ENCODE measurements at regions not wholly inside any gene's neighbourhood (a gene's known extent, or its start where the extent isn't known, plus 50 kb on each side); places are given as distances from the start of the nearest gene placed in this dataset.
"Not testable (repeated sequence)": the region's sequence is repeated elsewhere in the genome, so short reads cannot be mapped to it uniquely, and the experiment has no call there.

DNA sequence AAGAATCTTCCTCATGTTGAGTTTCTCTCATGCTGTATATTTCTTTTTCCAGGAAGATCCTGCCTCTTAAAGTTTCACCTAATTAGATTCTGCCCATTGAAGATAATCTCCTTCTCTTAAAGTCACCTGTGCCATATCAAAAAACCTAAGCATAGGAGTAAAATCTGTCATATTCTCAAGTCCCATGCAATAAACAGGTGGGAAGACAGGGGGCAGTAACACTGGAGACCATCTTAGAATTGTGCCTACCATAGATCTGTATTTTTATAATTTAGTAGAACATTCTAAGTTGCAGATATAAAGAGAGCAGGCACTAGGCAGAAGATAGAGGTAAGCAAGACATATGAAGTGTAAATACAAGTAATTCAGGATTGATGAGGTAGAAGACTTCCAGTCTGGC, 763.5 kb upstream of the MANEA start:
- Histone ChIP-seq H3K4me1 (ENCODE audit: insufficient read depth) (no peaks in the 10 kb centered on the region), H3K36me3 (no peaks in the 10 kb centered on the region), H3K27ac (no peak overlapping the region), H3K27me3 (no peaks in the 10 kb centered on the region), H3K4me3 (no peak overlapping the region), H3K9me3 (no peaks in the 10 kb centered on the region)
- TF ChIP-seq POLR2A (IDR thresholded peaks at IDR 0.05) (no peak), EP300 (IDR thresholded peaks at IDR 0.05) (no peak)
- TF ChIP-seq, protein P1, sequence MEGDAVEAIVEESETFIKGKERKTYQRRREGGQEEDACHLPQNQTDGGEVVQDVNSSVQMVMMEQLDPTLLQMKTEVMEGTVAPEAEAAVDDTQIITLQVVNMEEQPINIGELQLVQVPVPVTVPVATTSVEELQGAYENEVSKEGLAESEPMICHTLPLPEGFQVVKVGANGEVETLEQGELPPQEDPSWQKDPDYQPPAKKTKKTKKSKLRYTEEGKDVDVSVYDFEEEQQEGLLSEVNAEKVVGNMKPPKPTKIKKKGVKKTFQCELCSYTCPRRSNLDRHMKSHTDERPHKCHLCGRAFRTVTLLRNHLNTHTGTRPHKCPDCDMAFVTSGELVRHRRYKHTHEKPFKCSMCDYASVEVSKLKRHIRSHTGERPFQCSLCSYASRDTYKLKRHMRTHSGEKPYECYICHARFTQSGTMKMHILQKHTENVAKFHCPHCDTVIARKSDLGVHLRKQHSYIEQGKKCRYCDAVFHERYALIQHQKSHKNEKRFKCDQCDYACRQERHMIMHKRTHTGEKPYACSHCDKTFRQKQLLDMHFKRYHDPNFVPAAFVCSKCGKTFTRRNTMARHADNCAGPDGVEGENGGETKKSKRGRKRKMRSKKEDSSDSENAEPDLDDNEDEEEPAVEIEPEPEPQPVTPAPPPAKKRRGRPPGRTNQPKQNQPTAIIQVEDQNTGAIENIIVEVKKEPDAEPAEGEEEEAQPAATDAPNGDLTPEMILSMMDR (IDR thresholded peaks at IDR 0.05): no peak
- DNase-seq: no peak
- intact Hi-C loops (cut with DNase I): no loop called here

DNA sequence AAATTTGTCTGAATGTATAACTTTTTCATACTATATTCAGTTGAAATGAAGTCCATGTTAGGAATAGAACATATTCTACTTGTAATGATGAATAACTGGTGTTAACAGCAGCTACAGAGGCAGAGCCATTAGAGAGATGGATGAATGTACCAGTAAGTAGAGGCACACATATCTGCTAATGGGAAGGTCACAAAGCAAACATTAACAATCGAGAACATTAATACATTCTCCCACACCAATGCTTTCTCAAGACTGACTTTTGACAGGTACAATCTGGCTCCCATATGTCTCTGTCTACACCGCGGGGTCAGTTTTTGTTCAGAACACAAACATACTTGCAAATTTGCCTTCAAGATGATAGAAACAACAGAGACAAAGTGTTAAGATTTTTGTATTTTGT, 776.0 kb upstream of the MANEA start:
- no peaks in the 10 kb centered on the region for H3K36me3 ChIP-seq
- intact Hi-C loops (cut with DNase I): no loop called here
- WGBS, 3 donors: 68 to 83% (median 75%) methylated on average over 3 of the region's 3 CpGs
- DNase-seq: no peak
- H3K27ac ChIP-seq: no peak overlapping the region
- H3K9me3 ChIP-seq: no peaks in the 10 kb centered on the region
- H3K4me1 ChIP-seq (ENCODE audit: insufficient read depth): no peaks in the 10 kb centered on the region
- H3K4me3 ChIP-seq: no peak overlapping the region
- H3K27me3 ChIP-seq: no peaks in the 10 kb centered on the region
- TF ChIP-seq, protein P1 (IDR thresholded peaks at IDR 0.05): no peak
- TF ChIP-seq POLR2A (IDR thresholded peaks at IDR 0.05): no peak

DNA sequence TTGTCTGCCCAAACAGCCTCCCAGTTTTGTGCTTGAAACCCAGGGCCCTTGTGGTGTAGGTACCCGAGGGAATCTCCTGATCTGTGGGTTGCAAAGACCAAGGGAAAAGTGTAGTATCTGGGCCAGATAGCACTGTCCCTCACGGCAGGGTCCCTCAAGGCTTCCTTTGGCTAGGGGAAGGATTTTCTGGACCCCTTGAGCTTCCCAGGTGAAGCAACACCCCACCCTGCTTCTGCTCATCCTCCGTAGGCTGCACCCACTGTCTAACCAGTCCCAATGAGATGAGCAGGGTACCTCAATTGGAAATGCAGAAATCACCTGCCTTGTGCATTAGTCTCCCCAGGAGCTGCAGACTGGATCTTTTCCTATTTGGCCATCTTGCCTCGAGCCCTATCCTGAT, 791.8 kb upstream of the MANEA start:
- H3K36me3 ChIP-seq: no peaks in the 10 kb centered on the region
- H3K27ac ChIP-seq: no peak overlapping the region
- H3K27me3 ChIP-seq: no peaks in the 10 kb centered on the region
- TF ChIP-seq, protein P1 (IDR thresholded peaks at IDR 0.05): no peak
- TF ChIP-seq EP300 (IDR thresholded peaks at IDR 0.05) (no peak), POLR2A (IDR thresholded peaks at IDR 0.05) (no peak)
- intact Hi-C loops (cut with DNase I): no loop called here
- H3K4me3 ChIP-seq: no peak overlapping the region
- DNase-seq: no peak
- WGBS, 3 donors: 71 to 78% (median 77%) methylated on average over 4 of the region's 4 CpGs
- H3K9me3 ChIP-seq: no peaks in the 10 kb centered on the region
- no peaks in the 10 kb centered on the region for H3K4me1 ChIP-seq (ENCODE audit: insufficient read depth)

DNA sequence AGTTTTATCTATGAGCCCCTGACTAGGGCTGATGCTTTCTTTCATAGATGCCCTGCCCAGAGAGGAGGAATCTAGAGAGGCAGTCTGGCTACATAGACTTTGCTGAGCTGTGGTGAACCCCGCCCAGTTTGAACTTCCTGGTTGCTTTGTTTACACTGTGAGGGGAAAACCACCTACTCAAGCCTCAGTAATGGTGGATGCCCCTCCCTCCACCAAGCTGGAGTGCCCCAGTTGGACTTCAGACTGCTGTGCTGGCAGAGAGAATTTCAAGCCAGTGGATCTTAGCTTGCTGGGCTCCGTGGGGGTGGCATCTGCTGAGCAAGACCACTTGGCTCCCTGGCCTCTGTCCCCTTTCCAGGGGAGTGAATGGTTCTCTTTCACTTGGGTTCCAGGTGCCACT, 792.3 kb upstream of the MANEA start:
- H3K27me3 ChIP-seq; H3K36me3 ChIP-seq; H3K4me3 ChIP-seq; H3K9me3 ChIP-seq; intact Hi-C loops (cut with DNase I); DNase-seq; H3K27ac ChIP-seq; H3K4me1 ChIP-seq (ENCODE audit: insufficient read depth): not testable (repeated sequence)
- WGBS, 3 donors: 80 to 95% (median 94%) methylated on average over 2 of the region's 2 CpGs

DNA sequence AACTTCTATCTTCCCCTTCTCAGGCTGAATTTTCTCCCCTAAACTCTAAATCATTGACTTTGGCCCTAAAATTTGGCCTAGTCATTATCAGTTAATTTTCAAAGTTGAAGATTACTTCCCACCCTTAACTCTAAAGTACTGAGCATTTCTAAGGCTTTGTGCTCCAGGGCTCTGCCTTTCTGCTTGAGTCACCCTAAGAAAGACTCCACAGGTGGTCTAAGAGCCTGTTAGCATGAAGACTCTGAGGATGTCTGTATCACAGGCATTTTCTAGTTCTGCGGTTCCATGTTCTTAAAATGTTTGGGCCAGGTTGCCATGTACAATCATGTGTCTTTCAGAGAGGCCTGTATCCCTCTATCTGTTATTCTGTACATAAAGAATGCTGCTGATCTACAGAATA, 808.1 kb upstream of the MANEA start:
- H3K4me3 ChIP-seq: no peak overlapping the region
- no peak for DNase-seq
- no peaks in the 10 kb centered on the region for H3K36me3 ChIP-seq
- H3K9me3 ChIP-seq: no peaks in the 10 kb centered on the region
- TF ChIP-seq POLR2A (IDR thresholded peaks at IDR 0.05): no peak
- TF ChIP-seq, protein P1 (IDR thresholded peaks at IDR 0.05): no peak
- TF ChIP-seq EP300 (IDR thresholded peaks at IDR 0.05): no peak
- WGBS, 3 donors: 83 to 90% (median 89%) methylated on average over 1 of the region's 1 CpG
- no peak overlapping the region for H3K27ac ChIP-seq
- H3K4me1 ChIP-seq (ENCODE audit: insufficient read depth): no peaks in the 10 kb centered on the region
- intact Hi-C loops (cut with DNase I): no loop called here
- no peaks in the 10 kb centered on the region for H3K27me3 ChIP-seq

All from ovary (tissue), 7 donors.